Kasumi-1 (cell line): ENCODE measurements at regions not wholly inside any gene's neighbourhood (a gene's known extent, or its start where the extent isn't known, plus 50 kb on each side); places are given as distances from the start of the nearest gene placed in this dataset.
A peak's percentile ranks its signal among the peaks of the same experiment; 100 is the strongest.

Experiments
- DNase-seq, 2 experiments: peaks; one replicate each; lab custom pipeline; 2025; lab: John Stamatoyannopoulos, UW

- no peak for DNase-seq
Measured at GRCh38 chr11:128085276-128085675, 502.1 kb downstream of the ETS1 start.

- DNase-seq = no peak
Measured at GRCh38 chr11:128082574-128082973, 504.8 kb downstream of the ETS1 start.

- no peak for DNase-seq
Measured at GRCh38 chr11:128069665-128070064, 517.7 kb downstream of the ETS1 start.

GRCh38 chr11:128067780-128068179, 519.6 kb downstream of the ETS1 start:
- no peak for DNase-seq

GRCh38 chr11:128066399-128066798, 521.0 kb downstream of the ETS1 start:
- DNase-seq = no peak

- no peak for DNase-seq
Measured at GRCh38 chr11:128061281-128061871, 526.0 kb downstream of the ETS1 start.

GRCh38 chr11:128058580-128059208, 528.7 kb downstream of the ETS1 start:
- no peak for DNase-seq

GRCh38 chr11:128057786-128058395, 529.5 kb downstream of the ETS1 start:
- DNase-seq = no peak

- DNase-seq = no peak
Measured at GRCh38 chr11:128055576-128056217, 531.7 kb downstream of the ETS1 start.

GRCh38 chr11:128053981-128054931, 533.1 kb downstream of the ETS1 start:
- DNase-seq = no peak

- DNase-seq = no peak
Measured at GRCh38 chr11:128052912-128053641, 534.3 kb downstream of the ETS1 start.

- DNase-seq = no peak
Measured at GRCh38 chr11:128048121-128048520, 539.2 kb downstream of the ETS1 start.

- no peak for DNase-seq
Measured at GRCh38 chr11:128047026-128047425, 540.3 kb downstream of the ETS1 start.

GRCh38 chr11:128046213-128046612, 541.1 kb downstream of the ETS1 start:
- no peak for DNase-seq

GRCh38 chr11:128045094-128045725, 542.1 kb downstream of the ETS1 start:
- DNase-seq = no peak

GRCh38 chr11:128042290-128042751, 545.0 kb downstream of the ETS1 start:
- no peak for DNase-seq

- no peak for DNase-seq
Measured at GRCh38 chr11:128040603-128041002, 546.8 kb downstream of the ETS1 start.

- peak; percentile 79 to 82 for DNase-seq
Measured at GRCh38 chr11:128039140-128040021, 548.0 kb downstream of the ETS1 start.

GRCh38 chr11:128036556-128037093, 550.7 kb downstream of the ETS1 start:
- DNase-seq = no peak
